ENCODE measurements at regions not wholly inside any gene's neighbourhood (a gene's known extent, or its start where the extent isn't known, plus 50 kb on each side); places are given as distances from the start of the nearest gene placed in this dataset.

DNA sequence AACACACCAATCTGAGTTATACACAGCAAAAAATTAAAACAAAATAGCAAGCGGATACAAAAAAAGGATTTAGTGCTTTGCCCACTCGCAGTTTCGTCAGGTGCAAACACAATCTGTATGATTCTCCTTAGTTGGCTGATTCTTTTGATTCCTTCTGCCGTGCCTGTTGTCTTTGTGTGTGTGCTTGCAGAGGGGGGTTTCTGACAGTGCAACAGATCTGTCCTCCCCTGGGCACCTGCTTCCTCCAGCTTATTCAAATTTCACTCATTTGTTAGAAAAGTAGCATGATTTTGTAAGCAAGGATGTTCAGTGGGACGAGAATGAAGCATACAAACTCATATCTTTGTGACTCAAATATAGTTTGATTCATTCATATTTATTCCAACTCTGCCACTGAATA lies 74.0 kb upstream of the NEO1 start:
- Mint-ChIP-seq H3K4me1 (no peaks in the 10 kb centered on the region), H3K36me3 (ENCODE audit: low read depth) (no peaks in the 10 kb centered on the region), H3K27ac (no peak overlapping the region), H3K27me3 (peaks cover 16% of the 10 kb centered on the region), H3K9me3 (no peaks in the 10 kb centered on the region), H3K4me3 (no peak overlapping the region)
- no peak for DNase-seq
- CTCF ChIA-PET, result no interaction called here
- POLR2A ChIA-PET, result no interaction called here

DNA sequence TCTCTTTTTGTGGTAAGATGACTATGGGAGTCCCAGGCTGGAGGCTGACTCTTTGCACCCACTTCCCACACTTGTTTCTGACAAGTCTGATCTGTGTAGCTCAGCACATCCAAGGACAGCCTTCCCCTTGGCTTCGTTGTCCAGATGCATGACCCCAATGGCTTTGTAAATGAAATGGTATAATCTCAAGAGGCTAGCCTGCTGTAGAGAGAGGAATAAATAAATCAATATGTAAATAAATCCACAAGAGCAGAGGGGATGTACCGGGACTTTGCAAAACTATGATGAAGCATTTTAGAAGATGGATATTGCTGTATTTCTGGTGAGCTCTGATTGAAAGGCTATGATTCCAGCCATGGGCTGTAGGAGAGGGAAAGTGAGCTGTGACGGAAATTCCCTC lies 79.9 kb upstream of the NEO1 start:
- ChIA-PET POLR2A (no interaction called here), CTCF (no interaction called here)
- H3K36me3 Mint-ChIP-seq (ENCODE audit: low read depth), result no peaks in the 10 kb centered on the region
- no peaks in the 10 kb centered on the region for H3K4me1 Mint-ChIP-seq
- H3K27ac Mint-ChIP-seq, result no peak overlapping the region
- no peak overlapping the region for H3K4me3 Mint-ChIP-seq
- no peak for DNase-seq
- H3K27me3 Mint-ChIP-seq, result peaks cover 24% of the 10 kb centered on the region
- no peaks in the 10 kb centered on the region for H3K9me3 Mint-ChIP-seq

DNA sequence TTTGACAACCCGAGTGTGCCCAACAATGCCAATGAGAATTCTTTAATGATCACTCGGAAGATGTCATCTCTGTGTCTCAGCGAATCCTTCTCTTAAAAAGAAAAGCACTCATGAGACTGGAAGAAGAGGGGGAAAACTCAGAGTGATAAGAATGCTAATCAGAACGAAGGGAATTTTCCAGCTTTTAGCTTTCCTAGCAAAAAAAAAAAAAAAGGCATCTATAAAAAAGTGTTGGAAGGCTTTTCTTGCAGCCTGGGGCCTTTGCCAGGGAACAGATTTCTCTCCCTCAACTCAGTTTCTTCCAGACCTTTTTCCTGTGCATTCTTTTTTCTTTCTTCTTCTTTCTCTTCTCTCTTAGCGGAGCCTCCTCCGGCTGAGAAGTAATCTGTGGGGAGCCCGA lies 80.5 kb upstream of the NEO1 start:
- ChIA-PET POLR2A (no interaction called here), CTCF (no interaction called here)
- DNase-seq, result no peak
- H3K9me3 Mint-ChIP-seq, result no peaks in the 10 kb centered on the region
- no peaks in the 10 kb centered on the region for H3K4me1 Mint-ChIP-seq
- H3K27me3 Mint-ChIP-seq, result peaks cover 24% of the 10 kb centered on the region
- H3K36me3 Mint-ChIP-seq (ENCODE audit: low read depth), result no peaks in the 10 kb centered on the region
- H3K4me3 Mint-ChIP-seq, result no peak overlapping the region
- no peak overlapping the region for H3K27ac Mint-ChIP-seq

- no peaks in the 10 kb centered on the region for H3K9me3 Mint-ChIP-seq
- ChIA-PET POLR2A (no interaction called here), CTCF (no interaction called here)
- H3K4me1 Mint-ChIP-seq, result no peaks in the 10 kb centered on the region
- H3K4me3 Mint-ChIP-seq, result no peak overlapping the region
- no peak for DNase-seq
- H3K36me3 Mint-ChIP-seq (ENCODE audit: low read depth), result no peaks in the 10 kb centered on the region
- H3K27me3 Mint-ChIP-seq, result peaks cover 24% of the 10 kb centered on the region
- H3K27ac Mint-ChIP-seq, result no peak overlapping the region
Observed at GRCh38 chr15:72970933-72971760, 81.1 kb upstream of the NEO1 start.

DNA sequence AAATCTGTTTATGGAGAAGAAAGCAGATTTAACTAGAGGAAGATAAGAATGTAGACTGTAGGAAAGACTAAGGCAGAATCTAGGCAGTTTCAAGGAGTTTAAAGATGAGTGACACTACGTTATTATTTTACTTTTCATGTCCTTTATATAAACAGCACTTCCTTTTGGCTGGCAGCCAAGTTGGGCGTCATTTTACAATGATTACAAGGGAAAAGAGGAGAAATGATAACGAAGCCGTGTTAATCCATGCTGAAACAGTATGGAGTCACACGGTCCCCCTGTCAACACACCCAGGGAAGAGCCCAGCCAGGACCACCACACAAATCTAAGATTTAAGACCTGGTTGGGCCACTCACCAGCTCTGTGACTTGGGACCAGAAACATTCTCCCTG lies 83.7 kb upstream of the NEO1 start:
- POLR2A ChIA-PET, result no interaction called here
- no peak overlapping the region for H3K27ac Mint-ChIP-seq
- H3K4me1 Mint-ChIP-seq, result peaks cover 13% of the 10 kb centered on the region
- CTCF ChIA-PET, result no interaction called here
- H3K27me3 Mint-ChIP-seq, result peaks cover 27% of the 10 kb centered on the region
- no peaks in the 10 kb centered on the region for H3K36me3 Mint-ChIP-seq (ENCODE audit: low read depth)
- H3K4me3 Mint-ChIP-seq, result no peak overlapping the region
- peaks cover 3% of the 10 kb centered on the region for H3K9me3 Mint-ChIP-seq
- DNase-seq, result no peak

- DNase-seq, result no peak
- peaks cover 25% of the 10 kb centered on the region for H3K27me3 Mint-ChIP-seq
- peaks cover 3% of the 10 kb centered on the region for H3K9me3 Mint-ChIP-seq
- ChIA-PET CTCF (no interaction called here), POLR2A (no interaction called here)
- H3K4me3 Mint-ChIP-seq, result no peak overlapping the region
- peaks cover 13% of the 10 kb centered on the region for H3K4me1 Mint-ChIP-seq
- H3K36me3 Mint-ChIP-seq (ENCODE audit: low read depth), result no peaks in the 10 kb centered on the region
- H3K27ac Mint-ChIP-seq, result no peak overlapping the region
Observed at GRCh38 chr15:72967811-72968530, 84.3 kb upstream of the NEO1 start.

- Mint-ChIP-seq H3K36me3 (ENCODE audit: low read depth) (no peaks in the 10 kb centered on the region), H3K9me3 (peaks cover 3% of the 10 kb centered on the region), H3K27ac (no peak overlapping the region), H3K4me3 (no peak overlapping the region), H3K27me3 (peaks cover 24% of the 10 kb centered on the region), H3K4me1 (peaks cover 13% of the 10 kb centered on the region)
- no peak for DNase-seq
- CTCF ChIA-PET, result no interaction called here
- POLR2A ChIA-PET, result no interaction called here
Observed at GRCh38 chr15:72967397-72967796, 84.9 kb upstream of the NEO1 start.

GRCh38 chr15:72966641-72967040 lies 85.6 kb upstream of the NEO1 start:
- CTCF ChIA-PET, result no interaction called here
- H3K4me1 Mint-ChIP-seq, result peaks cover 18% of the 10 kb centered on the region
- H3K27ac Mint-ChIP-seq, result no peak overlapping the region

GRCh38 chr15:72965671-72966070 lies 86.6 kb upstream of the NEO1 start:
- Mint-ChIP-seq H3K27ac (no peak overlapping the region), H3K4me1 (peaks cover 18% of the 10 kb centered on the region), H3K27me3 (peaks cover 12% of the 10 kb centered on the region), H3K36me3 (ENCODE audit: low read depth) (no peaks in the 10 kb centered on the region), H3K4me3 (no peak overlapping the region), H3K9me3 (peaks cover 5% of the 10 kb centered on the region)
- POLR2A ChIA-PET, result no interaction called here
- CTCF ChIA-PET, result no interaction called here
- no peak for DNase-seq

More at GRCh38 chr15:72966641-72967040, 85.6 kb upstream of the NEO1 start:
- POLR2A ChIA-PET, result no interaction called here
- no peaks in the 10 kb centered on the region for H3K36me3 Mint-ChIP-seq (ENCODE audit: low read depth)
- no peak overlapping the region for H3K4me3 Mint-ChIP-seq
- DNase-seq, result no peak
- peaks cover 5% of the 10 kb centered on the region for H3K9me3 Mint-ChIP-seq
- H3K27me3 Mint-ChIP-seq, result peaks cover 21% of the 10 kb centered on the region

GRCh38 chr15:72964542-72964941 lies 87.7 kb upstream of the NEO1 start:
- Mint-ChIP-seq H3K27me3 (peaks cover 6% of the 10 kb centered on the region), H3K36me3 (ENCODE audit: low read depth) (no peaks in the 10 kb centered on the region), H3K9me3 (peaks cover 5% of the 10 kb centered on the region), H3K4me1 (peaks cover 18% of the 10 kb centered on the region), H3K27ac (peak overlapping the region; percentile 34), H3K4me3 (no peak overlapping the region)
- POLR2A ChIA-PET, result no interaction called here
- no peak for DNase-seq
- CTCF ChIA-PET, result no interaction called here

DNA sequence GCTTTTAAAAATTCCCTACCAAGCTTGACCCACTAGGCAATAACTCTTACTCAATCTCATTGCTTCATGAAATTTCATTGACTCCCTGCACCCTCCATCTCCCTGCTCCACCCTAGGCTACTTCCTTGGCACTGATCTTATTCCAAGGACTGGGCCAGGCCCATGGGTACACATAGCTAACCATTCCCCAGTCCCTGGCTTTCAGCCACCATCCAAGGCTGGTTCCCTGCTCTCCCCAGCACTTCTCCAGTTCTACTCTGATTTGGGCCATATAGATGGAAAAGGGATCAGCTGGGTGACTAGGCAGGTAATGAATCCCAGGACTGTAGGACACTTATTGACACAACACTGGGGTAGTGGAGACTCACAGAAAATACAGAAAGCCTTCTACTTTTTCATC lies 88.1 kb upstream of the NEO1 start:
- Mint-ChIP-seq H3K4me1 (peaks cover 18% of the 10 kb centered on the region), H3K27me3 (peaks cover 6% of the 10 kb centered on the region), H3K9me3 (peaks cover 5% of the 10 kb centered on the region), H3K36me3 (ENCODE audit: low read depth) (no peaks in the 10 kb centered on the region), H3K27ac (peak overlapping the region; percentile 34), H3K4me3 (no peak overlapping the region)
- CTCF ChIA-PET, result no interaction called here
- POLR2A ChIA-PET, result no interaction called here
- DNase-seq, result no peak

DNA sequence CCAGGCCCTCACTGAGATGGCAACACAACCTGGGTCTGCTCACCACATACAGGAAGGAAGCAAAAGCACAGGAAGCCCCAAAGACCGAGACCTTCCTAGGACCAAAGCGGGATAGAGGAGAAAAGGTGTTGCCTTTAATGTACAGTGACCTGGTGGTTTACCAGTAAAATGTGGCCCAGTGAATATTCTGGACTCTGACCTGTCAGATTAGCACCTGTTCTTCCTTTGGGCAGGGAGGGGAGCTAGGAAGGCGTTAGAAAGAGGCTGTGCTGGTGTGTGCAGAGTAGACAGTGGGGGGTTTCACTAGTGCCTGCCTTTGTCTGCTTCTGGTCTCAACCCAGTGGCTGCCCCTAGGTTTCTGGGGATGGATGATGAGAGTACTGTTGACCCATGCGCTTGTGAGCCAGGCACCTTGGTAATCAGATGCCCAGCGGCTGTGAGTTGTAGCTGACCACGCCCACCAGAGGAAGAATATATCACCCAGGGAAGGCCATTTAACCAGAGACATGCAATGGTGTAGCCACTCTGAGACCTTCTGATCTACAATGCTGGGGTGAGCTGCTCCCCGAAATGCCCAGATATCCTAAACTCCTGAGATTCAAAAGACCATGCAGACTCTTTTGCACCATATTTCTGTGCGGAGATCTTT lies 90.1 kb upstream of the NEO1 start:
- peaks cover 18% of the 10 kb centered on the region for H3K4me1 Mint-ChIP-seq
- no peaks in the 10 kb centered on the region for H3K36me3 Mint-ChIP-seq (ENCODE audit: low read depth)
- ChIA-PET POLR2A (no interaction called here), CTCF (interaction anchor here (0.6 to 1.0 kb wide), 2 partner anchors 11 to 283 kb away, joined by 3 read pairs; no protein-coding TSS in a partner anchor)
- no peak for DNase-seq
- H3K27ac Mint-ChIP-seq, result no peak overlapping the region
- H3K27me3 Mint-ChIP-seq, result peaks cover 4% of the 10 kb centered on the region
- H3K4me3 Mint-ChIP-seq, result no peak overlapping the region
- H3K9me3 Mint-ChIP-seq, result peaks cover 5% of the 10 kb centered on the region

DNA sequence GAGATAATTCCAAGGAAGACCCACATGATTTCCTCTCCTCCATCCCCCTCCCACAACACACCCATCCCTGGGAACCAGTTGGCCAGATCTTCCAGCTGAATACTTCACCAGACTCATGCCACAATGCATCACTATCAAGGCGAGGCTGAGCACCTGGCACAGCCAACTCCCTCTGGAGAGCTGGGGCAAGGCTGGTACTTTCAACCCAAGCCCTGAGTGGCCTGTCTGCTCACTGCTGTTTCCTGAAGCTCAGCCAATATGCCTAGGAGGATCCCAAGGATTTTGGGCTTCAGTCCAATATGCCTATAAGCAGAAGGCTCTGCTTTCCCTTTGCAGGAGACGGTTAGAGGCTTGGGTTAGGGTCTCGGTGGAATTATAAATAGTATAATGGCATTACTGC lies 90.9 kb upstream of the NEO1 start:
- POLR2A ChIA-PET, result no interaction called here
- H3K4me3 Mint-ChIP-seq, result no peak overlapping the region
- no peak overlapping the region for H3K27ac Mint-ChIP-seq
- CTCF ChIA-PET, result interaction anchor here (1.0 kb wide), 1 partner anchor 11 kb away, joined by 3 read pairs; no protein-coding TSS in a partner anchor
- H3K36me3 Mint-ChIP-seq (ENCODE audit: low read depth), result no peaks in the 10 kb centered on the region
- H3K4me1 Mint-ChIP-seq, result peaks cover 18% of the 10 kb centered on the region
- no peak for DNase-seq
- peaks cover 5% of the 10 kb centered on the region for H3K9me3 Mint-ChIP-seq
- H3K27me3 Mint-ChIP-seq, result peaks cover 6% of the 10 kb centered on the region
